Eye (tissue), 1 donor: ENCODE measurements at regions not wholly inside any gene's neighbourhood (a gene's known extent, or its start where the extent isn't known, plus 50 kb on each side); places are given as distances from the start of the nearest gene placed in this dataset.
"Not testable (repeated sequence)": the region's sequence is repeated elsewhere in the genome, so short reads cannot be mapped to it uniquely, and the experiment has no call there.

Experiments
- DNase-seq: peaks from one replicate; pipeline ENCODE4 v3.0.0-alpha.2; 2015

DNA sequence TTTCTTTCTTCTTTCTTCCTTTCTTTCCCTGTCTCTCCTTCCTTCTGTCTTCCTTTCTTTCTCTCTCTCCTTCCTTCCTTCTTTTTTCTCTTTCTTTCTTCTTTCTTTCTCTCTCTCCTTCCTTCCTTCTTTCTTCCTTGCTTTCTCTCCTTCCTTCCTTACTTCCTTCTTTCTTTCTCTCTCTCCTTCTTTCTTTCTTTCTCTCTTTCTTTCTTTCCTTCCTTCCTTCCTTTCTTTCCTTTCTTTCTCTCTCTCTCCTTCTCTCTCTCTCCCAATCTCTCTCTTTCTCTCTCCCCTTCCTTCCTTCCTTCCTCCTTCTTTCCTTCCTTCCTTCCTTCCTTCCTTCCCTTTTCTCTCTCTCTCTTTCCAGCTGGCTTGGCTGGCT is 2806.6 kb downstream of the RPIA start:
- DNase-seq, result not testable (repeated sequence)

DNA sequence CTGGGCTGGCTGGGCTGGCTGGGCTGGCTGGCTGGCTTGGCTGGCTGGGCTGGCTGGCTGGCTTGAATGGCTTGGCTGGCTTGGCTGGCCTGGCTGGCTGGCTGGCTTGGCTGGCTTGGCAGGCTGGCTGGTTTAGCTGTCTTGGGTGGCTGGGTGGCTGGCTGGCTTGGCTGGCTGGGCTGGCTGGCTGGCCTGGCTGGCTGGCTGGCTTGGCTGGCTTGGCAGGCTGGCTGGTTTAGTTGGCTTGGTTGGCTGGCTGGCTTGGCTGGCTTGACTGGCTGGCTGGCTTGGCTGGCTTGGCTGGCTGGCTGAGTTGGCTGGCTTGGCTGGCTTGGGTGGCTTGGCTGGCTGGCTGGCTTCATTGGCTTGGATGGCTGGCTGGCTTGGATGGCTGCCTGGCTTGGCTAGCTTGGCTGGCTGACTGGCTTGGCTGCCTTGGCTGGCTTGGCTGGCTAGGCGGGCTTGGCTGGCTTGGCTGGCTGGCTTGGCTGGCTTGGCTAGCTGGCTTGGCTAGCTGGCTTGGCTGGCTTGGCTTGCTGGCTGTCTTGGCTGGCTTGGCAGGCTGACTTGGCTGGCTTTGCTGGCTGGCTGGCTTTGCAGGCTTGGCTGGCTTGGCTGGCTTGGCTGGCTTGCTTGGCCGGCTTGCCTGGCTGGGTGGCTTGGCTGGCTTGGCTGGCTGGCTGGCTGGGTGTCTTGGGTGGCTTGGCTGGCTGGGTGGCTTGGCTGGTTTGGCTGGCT is 2807.2 kb downstream of the RPIA start:
- DNase-seq, result not testable (repeated sequence)

GRCh38 chr2:91499431-91500050 is 2808.1 kb downstream of the RPIA start:
- not testable (repeated sequence) for DNase-seq

DNA sequence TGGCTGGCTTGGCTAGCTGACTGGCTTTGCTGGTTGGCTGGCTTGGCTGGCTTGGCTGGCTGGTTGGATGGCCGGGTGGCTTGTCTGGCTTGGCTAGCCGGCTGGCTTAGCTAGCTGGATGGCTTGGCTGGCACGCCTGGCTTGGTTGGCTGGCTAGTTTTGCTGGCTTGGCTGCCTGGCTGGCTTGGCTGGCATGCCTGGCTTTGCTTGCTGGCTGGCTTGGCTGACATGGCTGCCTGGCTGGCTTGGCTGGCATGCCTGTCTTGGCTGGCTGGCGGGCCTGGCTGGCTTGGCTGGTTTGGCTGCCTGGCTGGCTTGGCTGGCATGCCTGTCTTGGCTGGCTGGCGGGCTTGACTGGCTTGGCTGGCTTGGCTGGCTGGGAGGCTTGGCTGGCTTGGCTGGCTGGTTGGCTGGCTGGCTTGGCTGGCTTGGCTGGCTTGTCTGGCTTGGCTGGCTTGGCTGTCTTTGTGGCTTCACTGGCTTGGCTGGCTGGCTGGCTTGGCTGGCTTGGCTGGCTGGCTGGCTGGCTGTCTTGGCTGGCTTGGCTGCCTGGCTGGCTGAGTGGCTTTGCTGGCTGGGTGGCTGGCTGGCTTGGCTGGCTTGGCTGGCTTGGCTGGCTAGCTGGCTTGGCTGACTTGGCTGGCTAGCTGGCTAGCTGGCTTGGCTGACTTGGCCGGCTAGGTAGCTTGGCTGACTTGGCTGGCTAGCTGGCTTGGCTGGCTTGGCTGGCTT is 2808.9 kb downstream of the RPIA start:
- DNase-seq, result not testable (repeated sequence)

- DNase-seq, result not testable (repeated sequence)
Measured at GRCh38 chr2:91500978-91501310, 2809.5 kb downstream of the RPIA start.

DNA sequence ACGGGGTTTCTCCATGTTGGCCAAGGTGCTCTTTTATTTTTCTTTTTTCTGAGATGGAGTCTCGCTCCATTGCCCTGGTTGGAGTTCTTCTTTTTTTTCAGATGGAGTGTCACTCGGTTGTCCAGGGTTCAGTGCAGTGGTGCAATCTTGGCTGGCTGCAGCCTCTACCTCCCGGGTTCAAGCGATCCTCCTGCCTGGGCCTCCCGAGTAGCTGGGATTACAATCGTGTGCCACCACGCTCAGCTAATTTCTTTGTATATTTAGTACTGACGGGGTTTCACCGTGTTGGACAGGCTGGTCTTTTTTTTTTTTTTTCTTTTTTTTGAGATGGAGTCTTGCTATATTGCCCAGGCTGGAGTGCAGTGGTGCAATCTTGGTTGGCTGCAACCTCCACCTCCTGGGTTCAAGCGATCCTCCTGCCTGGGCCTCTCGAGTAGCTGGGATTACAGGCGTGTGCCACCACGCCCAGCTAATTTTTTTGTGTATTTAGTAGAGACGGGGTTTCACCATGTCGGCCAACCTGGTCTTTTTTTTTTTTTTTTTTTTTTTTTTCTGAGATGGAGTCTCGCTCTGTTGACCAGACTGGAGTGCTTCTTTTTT is 2810.1 kb downstream of the RPIA start:
- not testable (repeated sequence) for DNase-seq

DNA sequence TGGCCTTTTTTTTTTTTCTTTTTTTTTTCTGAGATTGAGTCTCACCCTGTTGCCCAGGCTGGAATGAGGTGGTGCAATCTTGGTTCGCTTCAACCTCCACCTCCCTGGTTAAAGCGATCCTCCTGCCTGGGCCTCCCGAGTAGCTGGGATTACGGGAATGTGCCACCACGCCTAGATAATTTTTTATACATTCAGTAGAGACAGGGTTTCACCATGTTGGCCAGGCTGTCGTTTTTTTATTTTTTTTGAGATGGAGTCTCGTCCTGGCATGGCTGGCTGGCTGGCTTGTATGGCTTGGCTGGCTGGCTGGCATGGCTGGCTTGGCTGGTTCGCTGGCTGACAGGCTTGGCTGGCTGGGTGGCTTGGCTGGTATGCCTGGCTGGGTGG is 2812.1 kb downstream of the RPIA start:
- not testable (repeated sequence) for DNase-seq

DNA sequence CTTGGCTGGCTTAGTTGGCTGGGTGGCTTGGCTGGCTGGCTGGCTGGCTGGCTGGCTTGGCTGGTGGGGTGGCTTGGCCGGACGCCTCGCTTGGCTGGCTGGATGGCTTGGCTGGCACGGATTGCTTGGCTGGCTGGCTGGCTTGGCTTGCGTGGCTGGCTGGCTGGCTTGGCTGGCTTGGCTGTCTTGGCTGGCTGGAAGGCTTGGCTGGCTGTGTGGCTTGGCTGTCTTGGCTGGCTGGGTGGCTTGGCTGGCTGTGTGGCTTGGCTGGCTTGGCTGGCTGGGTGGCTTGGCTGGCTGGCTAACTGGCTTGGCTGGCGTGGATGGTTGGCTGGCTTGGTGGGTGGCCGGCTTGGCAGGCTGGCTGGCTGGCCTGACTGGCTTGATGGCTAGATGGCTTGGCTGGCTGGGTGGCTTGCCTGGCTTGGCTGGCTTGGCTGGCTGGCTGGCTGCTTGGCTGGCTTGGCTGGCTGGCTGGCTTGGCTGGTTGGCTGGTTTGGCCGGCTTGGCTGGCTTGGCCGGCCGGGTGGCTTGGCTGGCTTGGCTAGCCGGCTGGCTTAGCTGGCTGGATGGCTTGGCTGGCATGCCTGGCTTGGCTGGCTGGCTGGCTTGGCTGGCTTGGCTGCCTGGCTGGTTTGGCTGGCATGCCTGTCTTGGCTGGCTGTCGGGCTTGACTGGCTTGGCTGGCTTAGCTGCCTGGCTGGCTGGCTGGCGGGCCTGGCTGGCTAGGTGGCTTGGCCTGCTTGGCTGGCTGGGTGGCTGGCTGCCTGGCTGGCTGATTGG is 2812.7 kb downstream of the RPIA start:
- not testable (repeated sequence) for DNase-seq

- DNase-seq, result not testable (repeated sequence)
Measured at GRCh38 chr2:91508816-91509215, 2817.3 kb downstream of the RPIA start.

GRCh38 chr2:91509276-91509675 is 2817.8 kb downstream of the RPIA start:
- not testable (repeated sequence) for DNase-seq

GRCh38 chr2:91511166-91511565 is 2819.7 kb downstream of the RPIA start:
- not testable (repeated sequence) for DNase-seq

DNA sequence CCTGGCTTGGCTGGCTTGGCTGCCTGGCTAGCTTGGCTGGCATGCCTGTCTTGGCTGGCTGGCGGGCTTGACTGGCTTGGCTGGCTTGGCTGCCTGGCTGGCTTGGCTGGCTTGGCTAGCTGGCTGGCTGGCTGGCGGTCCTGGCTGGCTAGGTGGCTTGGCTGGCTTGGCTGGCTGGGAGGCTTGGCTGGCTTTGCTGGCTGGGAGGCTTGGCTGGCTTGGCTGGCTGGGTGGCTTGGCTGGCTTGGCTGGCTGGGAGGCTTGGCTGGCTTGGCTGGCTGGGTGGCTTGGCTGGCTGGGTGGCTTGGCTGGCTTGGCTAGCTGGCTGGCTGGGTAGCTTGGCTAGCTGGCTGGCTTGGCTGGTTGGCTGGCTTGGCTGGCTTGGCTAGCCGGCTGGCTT is 2824.5 kb downstream of the RPIA start:
- not testable (repeated sequence) for DNase-seq

DNA sequence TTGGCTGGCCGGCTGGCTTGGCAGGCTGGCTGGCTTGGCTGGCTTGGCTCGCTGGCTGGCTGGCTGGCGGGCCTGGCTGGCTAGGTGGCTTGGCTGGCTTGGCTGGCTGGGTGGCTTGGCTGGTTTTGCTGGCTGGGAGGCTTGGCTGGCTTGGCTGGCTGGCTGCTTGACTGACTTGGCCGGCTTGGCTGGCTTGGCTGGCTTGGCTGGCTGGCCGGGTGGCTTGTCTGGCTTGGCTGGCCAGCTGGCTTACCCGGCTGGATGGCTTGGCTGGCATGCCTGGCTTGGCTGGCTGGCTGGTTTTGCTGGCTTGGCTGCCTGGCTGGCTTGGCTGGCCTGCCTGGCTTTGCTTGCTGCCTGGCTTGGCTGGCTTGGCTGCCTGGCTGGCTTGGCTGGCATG is 2825.2 kb downstream of the RPIA start:
- not testable (repeated sequence) for DNase-seq

DNA sequence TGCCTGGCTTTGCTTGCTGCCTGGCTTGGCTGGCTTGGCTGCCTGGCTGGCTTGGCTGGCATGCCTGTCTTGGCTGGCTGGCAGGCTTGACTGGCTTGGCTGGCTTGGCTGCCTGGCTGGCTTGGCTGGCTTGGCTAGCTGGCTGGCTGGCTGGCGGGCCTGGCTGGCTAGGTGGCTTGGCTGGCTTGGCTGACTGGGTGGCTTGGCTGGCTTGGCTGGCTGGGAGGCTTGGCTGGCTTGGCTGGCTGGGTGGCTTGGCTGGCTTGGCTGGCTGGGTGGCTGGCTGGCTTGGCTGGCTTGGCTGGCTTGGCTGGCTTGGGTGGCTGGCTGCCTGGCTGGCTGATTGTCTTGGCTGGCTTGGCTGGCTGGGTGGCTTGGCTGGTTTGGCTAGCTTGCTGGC is 2826.4 kb downstream of the RPIA start:
- not testable (repeated sequence) for DNase-seq

GRCh38 chr2:91518361-91518981 is 2827.0 kb downstream of the RPIA start:
- DNase-seq, result not testable (repeated sequence)

- not testable (repeated sequence) for DNase-seq
Measured at GRCh38 chr2:91519359-91519758, 2827.9 kb downstream of the RPIA start.

- not testable (repeated sequence) for DNase-seq
Measured at GRCh38 chr2:91519914-91520313, 2828.4 kb downstream of the RPIA start.

DNA sequence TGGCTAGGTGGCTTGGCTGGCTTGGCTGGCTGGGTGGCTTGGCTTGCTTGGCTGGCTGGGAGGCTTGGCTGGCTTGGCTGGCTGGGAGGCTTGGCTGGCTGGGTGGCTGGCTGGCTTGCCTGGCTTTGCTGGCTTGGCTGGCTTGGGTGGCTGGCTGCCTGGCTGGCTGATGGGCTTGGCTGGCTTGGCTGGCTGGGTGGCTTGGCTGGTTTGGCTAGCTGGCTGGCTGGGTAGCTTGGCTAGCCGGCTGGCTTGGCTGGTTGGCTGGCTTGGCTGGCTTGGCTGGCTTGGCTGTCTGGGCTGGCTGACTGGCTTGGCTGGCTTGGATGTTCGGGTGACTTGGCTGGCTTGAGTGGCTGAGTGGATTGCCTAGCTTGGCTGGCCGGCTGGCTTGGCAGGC is 2829.1 kb downstream of the RPIA start:
- DNase-seq, result not testable (repeated sequence)

DNA sequence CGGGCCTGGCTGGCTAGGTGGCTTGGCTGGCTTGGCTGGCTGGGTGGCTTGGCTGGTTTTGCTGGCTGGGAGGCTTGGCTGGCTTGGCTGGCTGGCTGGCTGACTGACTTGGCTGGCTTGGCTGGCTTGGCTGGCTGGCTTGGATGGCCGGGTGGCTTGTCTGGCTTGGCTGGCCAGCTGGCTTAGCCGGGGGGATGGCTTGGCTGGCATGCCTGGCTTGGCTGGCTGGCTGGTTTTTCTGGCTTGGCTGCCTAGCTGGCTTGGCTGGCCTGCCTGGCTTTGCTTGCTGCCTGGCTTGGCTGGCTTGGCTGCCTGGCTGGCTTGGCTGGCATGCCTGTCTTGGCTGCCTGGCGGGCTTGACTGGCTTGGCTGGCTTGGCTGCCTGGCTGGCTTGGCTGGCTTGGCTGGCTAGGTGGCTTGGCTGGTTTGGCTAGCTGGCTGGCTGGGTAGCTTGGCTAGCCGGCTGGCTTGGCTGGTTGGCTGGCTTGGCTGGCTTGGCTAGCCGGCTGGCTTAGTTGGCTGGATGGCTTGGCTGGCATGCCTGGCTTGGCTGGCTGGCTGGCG is 2829.6 kb downstream of the RPIA start:
- not testable (repeated sequence) for DNase-seq

DNA sequence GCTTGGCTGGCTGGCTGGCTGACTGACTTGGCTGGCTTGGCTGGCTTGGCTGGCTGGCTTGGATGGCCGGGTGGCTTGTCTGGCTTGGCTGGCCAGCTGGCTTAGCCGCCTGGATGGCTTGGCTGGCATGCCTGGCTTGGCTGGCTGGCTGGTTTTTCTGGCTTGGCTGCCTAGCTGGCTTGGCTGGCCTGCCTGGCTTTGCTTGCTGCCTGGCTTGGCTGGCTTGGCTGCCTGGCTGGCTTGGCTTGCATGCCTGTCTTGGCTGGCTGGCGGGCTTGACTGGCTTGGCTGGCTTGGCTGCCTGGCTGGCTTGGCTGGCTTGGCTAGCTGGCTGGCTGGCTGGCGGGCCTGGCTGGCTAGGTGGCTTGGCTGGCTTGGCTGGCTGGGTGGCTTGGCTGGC is 2830.5 kb downstream of the RPIA start:
- not testable (repeated sequence) for DNase-seq

DNA sequence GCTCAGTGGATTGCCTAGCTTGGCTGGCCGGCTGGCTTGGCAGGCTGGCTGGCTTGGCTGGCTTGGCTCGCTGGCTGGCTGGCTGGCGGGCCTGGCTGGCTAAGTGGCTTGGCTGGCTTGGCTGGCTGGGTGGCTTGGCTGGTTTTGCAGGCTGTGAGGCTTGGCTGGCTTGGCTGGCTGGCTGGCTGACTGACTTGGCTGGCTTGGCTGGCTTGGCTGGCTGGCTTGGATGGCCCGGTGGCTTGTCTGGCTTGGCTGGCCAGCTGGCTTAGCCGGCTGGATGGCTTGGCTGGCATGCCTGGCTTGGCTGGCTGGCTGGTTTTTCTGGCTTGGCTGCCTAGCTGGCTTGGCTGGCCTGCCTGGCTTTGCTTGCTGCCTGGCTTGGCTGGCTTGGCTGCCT is 2831.4 kb downstream of the RPIA start:
- DNase-seq, result not testable (repeated sequence)

DNA sequence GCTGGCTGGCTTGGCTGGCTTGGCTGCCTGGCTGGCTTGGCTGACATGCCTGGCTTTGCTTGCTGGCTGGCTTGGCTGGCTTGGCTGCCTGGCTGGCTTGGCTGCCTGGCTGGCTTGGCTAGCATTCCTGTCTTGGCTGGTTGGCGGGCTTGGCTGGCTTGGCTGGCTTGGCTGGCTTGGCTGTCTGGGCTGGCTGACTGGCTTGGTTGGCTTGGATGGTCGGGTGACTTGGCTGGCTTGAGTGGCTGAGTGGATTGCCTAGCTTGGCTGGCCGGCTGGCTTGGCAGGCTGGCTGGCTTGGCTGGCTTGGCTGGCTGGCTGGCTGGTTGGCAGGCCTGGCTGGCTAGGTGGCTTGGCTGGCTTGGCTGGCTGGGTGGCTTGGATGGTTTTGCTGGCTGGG is 2832.3 kb downstream of the RPIA start:
- DNase-seq, result not testable (repeated sequence)
